ENCODE measurements at regions not wholly inside any gene's neighbourhood (a gene's known extent, or its start where the extent isn't known, plus 50 kb on each side); places are given as distances from the start of the nearest gene placed in this dataset.
A peak's percentile ranks its signal among the peaks of the same experiment; 100 is the strongest.

GRCh38 chr16:64253096-64253495 is 868.8 kb downstream of the CDH11 start:
- H3K4me3 Mint-ChIP-seq: no peak overlapping the region
- H3K27ac Mint-ChIP-seq: no peak overlapping the region
- TF ChIP-seq, protein P1, sequence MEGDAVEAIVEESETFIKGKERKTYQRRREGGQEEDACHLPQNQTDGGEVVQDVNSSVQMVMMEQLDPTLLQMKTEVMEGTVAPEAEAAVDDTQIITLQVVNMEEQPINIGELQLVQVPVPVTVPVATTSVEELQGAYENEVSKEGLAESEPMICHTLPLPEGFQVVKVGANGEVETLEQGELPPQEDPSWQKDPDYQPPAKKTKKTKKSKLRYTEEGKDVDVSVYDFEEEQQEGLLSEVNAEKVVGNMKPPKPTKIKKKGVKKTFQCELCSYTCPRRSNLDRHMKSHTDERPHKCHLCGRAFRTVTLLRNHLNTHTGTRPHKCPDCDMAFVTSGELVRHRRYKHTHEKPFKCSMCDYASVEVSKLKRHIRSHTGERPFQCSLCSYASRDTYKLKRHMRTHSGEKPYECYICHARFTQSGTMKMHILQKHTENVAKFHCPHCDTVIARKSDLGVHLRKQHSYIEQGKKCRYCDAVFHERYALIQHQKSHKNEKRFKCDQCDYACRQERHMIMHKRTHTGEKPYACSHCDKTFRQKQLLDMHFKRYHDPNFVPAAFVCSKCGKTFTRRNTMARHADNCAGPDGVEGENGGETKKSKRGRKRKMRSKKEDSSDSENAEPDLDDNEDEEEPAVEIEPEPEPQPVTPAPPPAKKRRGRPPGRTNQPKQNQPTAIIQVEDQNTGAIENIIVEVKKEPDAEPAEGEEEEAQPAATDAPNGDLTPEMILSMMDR (IDR thresholded peaks at IDR 0.05; ENCODE audit: unreplicated experiment in 3 of 3): no peak
- H3K27me3 Mint-ChIP-seq (ENCODE audit: low read depth): no peaks in the 10 kb centered on the region
- H3K4me1 Mint-ChIP-seq: peaks cover 23% of the 10 kb centered on the region
- H3K36me3 Mint-ChIP-seq (ENCODE audit: low read depth): no peaks in the 10 kb centered on the region
- H3K9me3 Mint-ChIP-seq: no peaks in the 10 kb centered on the region

DNA sequence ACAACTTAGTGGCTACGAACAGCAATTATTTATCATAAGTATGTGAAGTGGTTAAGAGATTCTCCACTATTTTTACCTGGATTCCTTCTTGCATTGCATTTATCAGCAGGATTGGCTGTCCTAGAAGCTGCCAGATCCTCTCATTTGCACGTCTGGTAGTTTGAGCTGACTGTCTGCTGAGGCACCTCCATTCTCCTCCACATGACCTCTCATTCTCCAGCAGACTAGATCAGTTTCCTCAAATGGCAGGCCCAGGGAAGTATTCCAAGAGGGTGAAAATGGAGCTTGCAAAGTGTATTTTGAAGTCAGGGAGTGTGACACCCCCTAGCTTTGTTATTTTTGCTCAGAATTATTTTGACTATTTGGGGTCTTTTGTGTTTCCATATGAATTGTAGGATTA is 870.1 kb downstream of the CDH11 start:
- no peaks in the 10 kb centered on the region for H3K36me3 Mint-ChIP-seq (ENCODE audit: low read depth)
- H3K27ac Mint-ChIP-seq: peak overlapping the region in 1 of 3 experiments; percentile 33
- no peaks in the 10 kb centered on the region for H3K9me3 Mint-ChIP-seq
- H3K4me1 Mint-ChIP-seq: peaks cover 23% of the 10 kb centered on the region
- TF ChIP-seq, protein P1 (IDR thresholded peaks at IDR 0.05; ENCODE audit: unreplicated experiment in 3 of 3): no peak
- H3K4me3 Mint-ChIP-seq: no peak overlapping the region
- H3K27me3 Mint-ChIP-seq (ENCODE audit: low read depth): no peaks in the 10 kb centered on the region

- Mint-ChIP-seq H3K27me3 (ENCODE audit: low read depth) (no peaks in the 10 kb centered on the region), H3K4me1 (peaks cover 23% of the 10 kb centered on the region), H3K27ac (peak overlapping the region in 1 of 3 experiments; percentile 34), H3K4me3 (no peak overlapping the region), H3K9me3 (peaks cover under 1% of the 10 kb centered on the region), H3K36me3 (ENCODE audit: low read depth) (no peaks in the 10 kb centered on the region)
- TF ChIP-seq, protein P1 (IDR thresholded peaks at IDR 0.05; ENCODE audit: unreplicated experiment in 3 of 3): no peak
Observed at GRCh38 chr16:64250866-64251265, 871.0 kb downstream of the CDH11 start.

DNA sequence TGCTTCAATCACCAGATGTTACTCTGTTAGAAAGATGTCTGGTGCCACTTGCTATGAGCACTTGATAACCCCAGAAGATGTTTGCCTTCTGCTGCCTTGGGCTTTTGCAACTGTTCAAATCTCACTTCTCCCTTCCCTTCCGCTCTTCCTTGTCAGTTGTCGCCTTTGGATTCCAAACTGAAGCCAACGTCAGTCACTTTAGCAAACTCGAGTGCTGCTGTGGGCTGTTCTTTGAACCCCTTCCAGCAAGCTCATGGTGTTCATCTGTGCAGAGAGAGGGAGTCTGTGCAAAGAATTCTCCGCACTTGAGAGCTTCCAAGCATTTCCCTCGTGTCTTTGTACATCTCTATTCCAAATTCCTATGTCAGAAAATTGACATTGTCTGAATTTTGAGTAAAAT is 879.4 kb downstream of the CDH11 start:
- H3K27me3 Mint-ChIP-seq (ENCODE audit: low read depth): no peaks in the 10 kb centered on the region
- H3K9me3 Mint-ChIP-seq: peaks cover 11% of the 10 kb centered on the region
- H3K4me1 Mint-ChIP-seq: peaks cover 6% of the 10 kb centered on the region
- peak overlapping the region in 2 of 3 experiments; percentile 19 to 20 for H3K27ac Mint-ChIP-seq
- TF ChIP-seq, protein P1 (IDR thresholded peaks at IDR 0.05; ENCODE audit: unreplicated experiment in 3 of 3): no peak
- no peak overlapping the region for H3K4me3 Mint-ChIP-seq
- H3K36me3 Mint-ChIP-seq (ENCODE audit: low read depth): no peaks in the 10 kb centered on the region

DNA sequence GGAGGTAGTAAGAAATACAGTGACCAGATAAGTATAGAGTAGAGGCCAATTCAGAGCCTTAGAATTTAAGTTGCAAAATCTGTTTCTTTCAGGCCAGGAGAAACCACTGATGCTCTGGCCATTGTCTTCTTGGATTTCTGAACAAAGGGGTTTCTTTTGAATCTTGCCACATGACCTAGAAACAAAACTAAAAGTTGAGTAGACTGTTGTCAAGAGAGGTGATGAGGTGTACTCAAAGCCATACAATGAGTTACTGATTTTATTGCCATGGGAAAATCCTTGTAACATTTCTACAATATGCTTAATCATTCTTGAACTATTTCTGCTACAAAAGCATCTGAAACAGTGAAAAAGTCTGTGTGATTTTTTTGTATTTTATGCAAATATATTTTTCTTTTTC is 881.3 kb downstream of the CDH11 start:
- peaks cover 8% of the 10 kb centered on the region for H3K9me3 Mint-ChIP-seq
- H3K27me3 Mint-ChIP-seq (ENCODE audit: low read depth): no peaks in the 10 kb centered on the region
- H3K4me1 Mint-ChIP-seq: peaks cover 14% of the 10 kb centered on the region
- H3K36me3 Mint-ChIP-seq (ENCODE audit: low read depth): no peaks in the 10 kb centered on the region
- TF ChIP-seq, protein P1 (IDR thresholded peaks at IDR 0.05; ENCODE audit: unreplicated experiment in 3 of 3): no peak
- H3K27ac Mint-ChIP-seq: no peak overlapping the region
- H3K4me3 Mint-ChIP-seq: no peak overlapping the region

- Mint-ChIP-seq H3K27ac (no peak overlapping the region), H3K4me3 (no peak overlapping the region), H3K9me3 (no peaks in the 10 kb centered on the region), H3K36me3 (ENCODE audit: low read depth) (no peaks in the 10 kb centered on the region), H3K27me3 (ENCODE audit: low read depth) (no peaks in the 10 kb centered on the region), H3K4me1 (peaks cover 20% of the 10 kb centered on the region)
- TF ChIP-seq, protein P1 (IDR thresholded peaks at IDR 0.05; ENCODE audit: unreplicated experiment in 3 of 3): no peak
Observed at GRCh38 chr16:64238571-64238970, 883.3 kb downstream of the CDH11 start.

Measured in nephron (organoid).